ENCODE measurements at regions not wholly inside any gene's neighbourhood (a gene's known extent, or its start where the extent isn't known, plus 50 kb on each side); places are given as distances from the start of the nearest gene placed in this dataset.

- no peak for TF ChIP-seq RAD21 (IDR thresholded peaks at IDR 0.05 in 1 of 2, conservative IDR thresholded peaks at IDR 0.05 in 1 of 2; ENCODE audit: low read depth in 2 of 2, low read length in 2 of 2)
- no peak for TF ChIP-seq SRF (IDR thresholded peaks at IDR 0.05; ENCODE audit: low read depth, low read length)
- no peak for TF ChIP-seq POU5F1 (IDR thresholded peaks at IDR 0.05; ENCODE audit: low read depth, low read length)
- TF ChIP-seq SIN3A (conservative IDR thresholded peaks at IDR 0.05 in 1 of 2, IDR thresholded peaks at IDR 0.05 in 1 of 2; ENCODE audit: low read depth in 1 of 2, low read length in 2 of 2): no peak
- TF ChIP-seq ATF3 (IDR thresholded peaks at IDR 0.05; ENCODE audit: insufficient read depth, low read depth, low read length): no peak
- no peak for TF ChIP-seq CREB1 (IDR thresholded peaks at IDR 0.05)
- TF ChIP-seq ASH2L (IDR thresholded peaks at IDR 0.05; ENCODE audit: low read length): no peak
These were observed 678.8 kb downstream of the INHBA start (continued) for GRCh38 chr7:41024126-41024525.
